GM12891 (cell line): ENCODE measurements at regions not wholly inside any gene's neighbourhood (a gene's known extent, or its start where the extent isn't known, plus 50 kb on each side); places are given as distances from the start of the nearest gene placed in this dataset.

ENCODE experiments used
- POLR2A ChIP-seq: IDR thresholded peaks from 2 replicates; pipeline ENCODE4 v1.6.1; 2011; ENCODE audit warnings: low read depth, low read length, control low read depth
- POLR2AphosphoS5 ChIP-seq: IDR thresholded peaks from 2 replicates; pipeline ENCODE4 v1.6.1; 2011; ENCODE audit warnings: low read depth, low read length, control low read depth
- POU2F2 ChIP-seq: IDR thresholded peaks from 2 replicates; pipeline ENCODE4 v1.6.1; 2011; ENCODE audit warnings: low read depth, mild to moderate bottlenecking, control low read depth, low read length, moderate library complexity
- SPI1 ChIP-seq: IDR thresholded peaks from 2 replicates; pipeline ENCODE4 v1.6.1; 2011; ENCODE audit warnings: low read depth, low read length, control low read depth
- TAF1 ChIP-seq: IDR thresholded peaks from 2 replicates; pipeline ENCODE4 v1.6.1; 2011; ENCODE audit warnings: low read depth, low read length, control low read depth

- TF ChIP-seq POLR2A: no peak
- no peak for TF ChIP-seq POLR2AphosphoS5
- TF ChIP-seq TAF1: no peak
- no peak for TF ChIP-seq SPI1
- TF ChIP-seq POU2F2: no peak
These were observed 119.0 kb upstream of the SNTG2 start for GRCh38 chr2:831622-832021.
